Activated T-helper 1 cell treated with Interleukin-2 at 50 U/mL for 16 hours (primary cell): ENCODE measurements at regions not wholly inside any gene's neighbourhood (a gene's known extent, or its start where the extent isn't known, plus 50 kb on each side); places are given as distances from the start of the nearest gene placed in this dataset.
"Not testable (repeated sequence)": the region's sequence is repeated elsewhere in the genome, so short reads cannot be mapped to it uniquely, and the experiment has no call there.

ENCODE experiments used
- DNase-seq: peaks from one replicate; pipeline ENCODE4 v3.0.0-alpha.2; 2020; ENCODE audit warnings: low read depth

- no peak for DNase-seq
Measured at GRCh38 chr3:82610236-82610635, 848.8 kb upstream of the GBE1 start.

GRCh38 chr3:82607391-82607790 lies 845.9 kb upstream of the GBE1 start:
- DNase-seq = no peak

DNA sequence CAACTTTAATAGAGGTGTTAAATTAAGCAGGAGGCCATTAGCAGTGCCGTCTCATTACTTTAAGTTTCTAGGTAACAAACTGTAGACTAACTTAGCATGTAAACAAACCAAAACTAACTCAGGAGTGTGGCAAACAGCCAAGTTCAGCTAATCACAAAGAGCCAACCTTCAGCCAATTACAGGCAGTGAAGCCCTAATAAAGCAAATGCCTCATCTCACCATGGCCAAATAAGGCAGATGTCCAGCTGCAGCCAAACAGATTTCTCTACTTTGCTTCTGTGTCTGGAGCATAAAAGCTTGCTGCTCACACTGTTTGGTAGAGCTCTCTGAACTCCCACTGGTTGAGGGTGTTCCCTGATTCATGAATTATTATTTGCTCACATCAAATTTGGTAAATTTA lies 835.4 kb upstream of the GBE1 start:
- no peak for DNase-seq

GRCh38 chr3:82595530-82595929 lies 834.1 kb upstream of the GBE1 start:
- no peak for DNase-seq

- no peak for DNase-seq
Measured at GRCh38 chr3:82587174-82587573, 825.7 kb upstream of the GBE1 start.

GRCh38 chr3:82586414-82586813 lies 825.0 kb upstream of the GBE1 start:
- no peak for DNase-seq

- not testable (repeated sequence) for DNase-seq
Measured at GRCh38 chr3:82586002-82586401, 824.6 kb upstream of the GBE1 start.

DNA sequence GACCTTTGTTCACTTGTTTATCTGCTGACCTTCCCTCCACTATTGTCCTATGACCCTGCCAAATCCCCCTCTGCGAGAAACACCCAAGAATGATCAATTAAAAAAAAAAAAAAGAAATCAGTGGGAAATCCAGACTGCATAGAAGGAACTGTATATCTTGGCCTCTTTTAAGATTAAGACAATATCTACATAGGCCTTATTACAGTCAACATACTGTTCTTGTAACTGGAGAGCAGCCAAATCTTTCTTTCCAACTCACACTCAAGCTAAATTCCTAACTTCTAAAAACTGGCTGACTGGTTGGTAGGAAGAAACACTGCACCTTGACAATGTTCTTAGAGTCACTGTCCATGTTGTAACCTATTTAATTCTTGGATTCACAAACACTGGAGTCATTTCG lies 824.1 kb upstream of the GBE1 start:
- not testable (repeated sequence) for DNase-seq

- DNase-seq = not testable (repeated sequence)
Measured at GRCh38 chr3:82584861-82585260, 823.4 kb upstream of the GBE1 start.

DNA sequence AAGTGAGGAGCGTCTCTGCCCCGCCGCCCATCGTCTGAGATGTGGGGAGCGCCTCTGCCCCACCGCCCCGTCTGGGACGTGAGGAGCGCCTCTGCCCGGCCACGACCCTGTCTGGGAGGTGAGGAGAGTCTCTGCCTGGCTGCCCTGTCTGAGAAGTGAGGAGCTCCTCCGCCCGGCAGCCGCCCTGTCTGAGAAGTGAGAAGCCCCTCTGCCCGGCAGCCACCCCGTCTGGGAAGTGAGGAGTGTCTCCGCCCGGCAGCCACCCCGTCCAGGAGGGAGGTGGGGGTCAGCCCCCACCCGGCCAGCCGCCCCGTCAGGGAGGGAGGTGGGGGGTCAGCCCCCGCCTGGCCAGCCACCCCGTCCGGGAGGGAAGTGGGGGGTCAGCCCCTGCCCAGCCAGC lies 823.0 kb upstream of the GBE1 start:
- DNase-seq = not testable (repeated sequence)

DNA sequence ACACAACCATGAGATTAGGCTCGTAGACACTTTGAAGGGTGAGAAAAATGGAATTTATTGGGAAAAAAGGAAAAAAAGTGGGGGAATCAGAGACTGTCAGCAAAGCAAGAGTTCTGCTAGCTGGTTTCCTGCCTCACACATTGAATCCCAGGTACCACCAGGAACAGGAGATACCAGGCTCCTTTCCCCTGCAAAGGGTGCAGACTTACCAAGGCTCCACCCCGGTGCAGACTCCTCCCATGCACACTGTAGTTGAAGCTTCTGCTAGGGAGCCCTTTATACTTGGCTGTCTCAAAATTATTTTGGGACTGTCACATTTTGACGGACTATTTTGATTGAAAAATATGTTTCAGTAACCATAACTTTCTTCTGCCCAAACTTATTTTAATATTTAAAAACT lies 819.9 kb upstream of the GBE1 start:
- DNase-seq = no peak

DNA sequence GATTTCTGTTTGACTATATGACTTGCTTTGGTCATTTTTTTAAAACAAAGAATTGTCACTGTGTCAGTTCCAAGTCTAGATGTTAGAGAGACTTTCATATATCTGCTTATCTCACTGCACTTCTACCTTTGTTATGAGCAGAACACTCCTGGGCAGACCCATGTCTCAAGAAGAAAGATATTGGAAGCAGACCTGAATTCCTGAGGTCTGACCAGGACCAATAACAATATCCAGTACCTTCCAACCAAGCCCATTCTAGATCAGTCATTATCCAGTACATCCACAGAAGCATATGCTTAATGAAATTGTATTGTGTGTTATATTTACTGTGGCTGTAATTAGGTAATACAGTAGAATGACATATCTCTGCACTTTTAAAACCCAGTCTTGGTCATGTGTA lies 811.3 kb upstream of the GBE1 start:
- DNase-seq = no peak

GRCh38 chr3:82568776-82569338 lies 807.4 kb upstream of the GBE1 start:
- DNase-seq = no peak

DNA sequence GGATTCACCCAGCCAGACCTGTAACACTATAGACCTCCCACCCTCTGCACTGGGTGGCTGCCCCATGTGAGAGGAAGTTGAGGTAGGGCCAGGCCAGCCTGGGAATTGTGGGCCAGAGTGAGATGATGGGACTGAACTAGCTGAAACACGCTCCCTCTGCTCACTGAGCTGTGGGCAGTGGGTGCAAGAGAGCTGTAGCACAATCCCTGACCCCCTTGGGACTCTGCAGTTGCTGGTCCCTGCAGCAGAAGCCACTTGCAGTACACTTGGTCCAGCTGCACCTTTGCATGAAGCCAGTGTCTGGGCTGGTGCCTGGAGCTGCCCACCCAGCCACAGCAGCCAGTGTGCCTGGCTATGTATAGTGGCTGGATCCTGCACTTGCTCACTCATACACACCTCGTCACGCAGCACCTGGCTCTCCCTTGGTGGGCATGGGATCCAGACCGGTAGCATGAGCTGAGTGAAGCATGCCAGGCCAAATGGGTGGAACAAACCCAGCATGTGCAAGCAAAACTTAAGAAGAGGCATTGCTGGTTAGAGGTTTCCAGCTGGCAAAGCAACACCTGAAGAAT lies 805.7 kb upstream of the GBE1 start:
- DNase-seq = no peak

DNA sequence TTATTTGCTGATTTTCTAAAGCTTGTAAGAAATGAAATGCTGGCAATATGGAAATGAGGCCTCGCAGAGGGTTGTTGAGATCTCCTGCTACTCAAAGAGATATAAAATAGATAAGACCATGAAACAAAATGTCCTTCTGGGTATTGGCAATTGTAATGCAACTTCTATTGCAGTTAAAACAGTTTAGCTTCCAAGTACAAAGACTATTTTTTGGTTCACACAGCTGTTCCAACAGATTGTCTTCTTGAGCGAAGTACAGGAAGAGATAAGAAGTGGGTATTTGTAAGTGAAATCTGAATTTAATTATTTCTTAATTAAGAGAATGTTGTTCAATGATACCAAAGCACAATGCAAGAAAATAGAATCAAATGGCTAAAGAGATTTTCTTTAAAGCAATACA lies 801.5 kb upstream of the GBE1 start:
- DNase-seq = no peak

GRCh38 chr3:82561784-82562183 lies 800.3 kb upstream of the GBE1 start:
- no peak for DNase-seq

DNA sequence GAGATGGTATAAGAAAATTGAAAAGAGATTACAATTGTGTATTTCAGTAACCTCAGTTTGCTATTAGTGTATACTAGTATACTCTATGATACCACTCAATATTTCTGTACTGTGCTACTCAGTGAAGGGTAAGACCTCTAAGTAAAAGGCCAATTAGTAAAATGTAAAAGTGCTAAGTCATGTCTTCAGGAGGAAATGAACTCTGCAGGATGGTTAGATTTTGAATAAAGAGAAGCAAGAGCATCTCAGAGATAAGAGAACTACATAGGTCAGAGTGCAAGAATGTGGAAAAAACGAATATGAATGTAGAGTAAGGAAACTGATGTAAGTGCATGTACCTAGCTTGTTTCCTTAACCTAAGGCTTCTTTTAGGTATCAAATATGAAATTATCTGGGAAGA lies 796.6 kb upstream of the GBE1 start:
- DNase-seq = no peak

GRCh38 chr3:82556113-82556512 lies 794.7 kb upstream of the GBE1 start:
- no peak for DNase-seq

- not testable (repeated sequence) for DNase-seq
Measured at GRCh38 chr3:82542556-82542955, 781.1 kb upstream of the GBE1 start.

GRCh38 chr3:82521657-82522056 lies 760.2 kb upstream of the GBE1 start:
- DNase-seq = no peak

DNA sequence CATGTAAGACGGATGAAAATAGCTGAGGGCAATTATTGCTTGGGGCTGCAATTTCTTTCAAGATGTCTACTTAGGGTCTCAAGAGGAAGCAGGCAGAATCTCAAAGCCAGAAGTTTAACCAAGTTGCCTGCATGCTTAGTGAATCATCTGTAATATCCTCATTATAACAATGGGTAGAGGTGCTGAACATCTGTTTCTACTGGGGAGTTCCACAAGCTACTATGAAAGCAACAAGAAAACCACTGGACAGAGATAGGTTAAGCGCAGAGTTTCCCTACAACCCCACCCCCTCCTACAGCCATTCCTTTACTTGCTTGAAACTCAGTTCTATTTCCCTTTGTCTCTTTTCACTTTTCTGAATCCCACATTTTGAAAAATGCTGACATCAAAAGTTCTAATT lies 759.4 kb upstream of the GBE1 start:
- no peak for DNase-seq

DNA sequence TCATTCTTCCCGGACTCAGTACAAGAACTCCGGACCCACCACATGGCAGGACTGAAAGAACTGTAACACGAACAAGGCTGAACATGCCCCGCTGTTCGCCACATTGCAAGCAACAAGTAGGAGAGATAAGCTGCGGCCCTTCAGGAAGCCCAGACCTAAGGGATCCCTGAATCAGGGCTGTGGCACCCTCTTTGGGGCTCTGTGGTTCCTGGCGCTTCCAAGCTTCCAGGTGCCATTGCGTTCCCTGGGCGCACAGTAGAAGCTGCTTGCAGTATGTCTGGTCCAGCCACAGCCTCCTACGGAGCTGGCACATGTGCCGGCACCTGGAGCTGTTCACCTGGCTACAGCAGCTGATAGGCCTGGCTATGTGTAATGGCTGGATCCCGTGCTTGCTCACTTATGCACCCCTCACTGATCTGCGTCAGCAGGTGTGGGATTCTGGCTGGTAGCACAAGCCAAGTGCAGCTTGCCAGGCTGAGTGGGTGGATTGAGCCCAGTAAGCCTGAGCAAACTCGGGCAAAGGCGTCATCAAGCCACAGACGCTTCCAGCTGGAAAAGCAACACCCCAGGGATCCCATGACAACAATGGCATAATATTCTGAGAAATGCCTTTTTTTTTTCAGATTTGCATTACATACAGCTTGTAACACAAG lies 748.6 kb upstream of the GBE1 start:
- no peak for DNase-seq

DNA sequence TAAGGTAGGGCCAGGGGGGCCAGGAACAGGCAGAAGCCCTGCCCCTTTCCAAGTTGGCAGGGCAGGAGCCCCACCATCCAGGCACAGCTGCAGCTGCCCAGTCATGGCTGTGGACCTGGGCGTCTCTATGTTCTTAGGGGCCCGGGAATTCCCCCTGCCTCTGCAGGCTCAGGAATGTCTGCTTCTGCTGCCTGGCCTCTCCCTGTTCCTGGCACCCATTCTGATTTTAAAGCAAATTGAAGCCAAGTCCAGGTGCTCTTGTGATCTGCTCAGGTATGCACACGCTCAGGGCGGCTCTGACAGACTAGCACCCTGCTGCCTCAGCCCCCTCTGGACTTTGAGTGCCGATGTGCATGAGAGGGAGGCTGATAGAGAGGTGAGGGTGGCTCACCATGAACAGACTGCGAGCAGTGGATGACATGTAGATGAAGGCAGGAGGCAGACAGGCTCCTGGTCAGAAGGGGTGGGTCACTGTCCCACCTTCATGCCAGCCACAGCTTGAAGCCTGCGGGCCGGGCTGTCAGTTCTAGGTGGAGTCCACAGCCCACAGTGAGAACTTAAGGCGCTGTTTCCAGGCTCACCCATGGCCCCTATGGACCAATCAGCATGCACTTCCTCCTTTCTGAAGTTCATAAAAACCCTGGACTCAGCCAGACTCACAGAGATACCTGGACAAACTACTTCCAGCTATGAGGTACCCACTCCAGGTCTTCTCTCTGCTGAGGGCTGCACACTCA lies 747.8 kb upstream of the GBE1 start:
- no peak for DNase-seq
